ENCODE measurements at regions not wholly inside any gene's neighbourhood (a gene's known extent, or its start where the extent isn't known, plus 50 kb on each side); places are given as distances from the start of the nearest gene placed in this dataset.

DNA sequence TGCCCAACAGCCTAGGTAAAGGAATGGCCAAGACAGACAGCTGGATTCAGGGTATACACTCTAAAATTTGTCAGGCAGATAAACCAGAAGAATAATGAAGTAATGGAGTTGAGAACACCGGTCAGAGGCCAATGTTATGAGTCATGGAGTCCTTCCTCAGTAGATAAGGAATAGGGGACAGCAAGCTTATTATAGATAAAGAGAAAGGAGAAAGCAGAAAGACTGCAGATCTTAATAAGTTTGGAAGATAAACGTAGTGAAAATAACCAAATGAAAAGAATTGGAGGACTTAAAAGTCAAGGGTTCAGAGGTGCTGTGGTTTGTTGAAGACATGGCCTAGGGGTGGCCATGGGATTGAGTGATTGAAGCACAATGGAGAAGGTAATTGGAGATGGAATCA is 63.5 kb upstream of the NFE2L2 start:
- H3K4me3 Mint-ChIP-seq: no peak overlapping the region

More for the DNA sequence above, 63.5 kb upstream of the NFE2L2 start:
- Histone ChIP-seq H2AFZ (no peak overlapping the region), H3K4me1 (ENCODE audit: insufficient read depth) (peaks cover 10% of the 10 kb centered on the region; the same call in 1 of the 2 replicates), H3K4me2 (no peak overlapping the region), H3K27me3 (ENCODE audit: insufficient read depth) (no peaks in the 10 kb centered on the region), H4K20me1 (replicated peaks; ENCODE audit: insufficient read depth) (no peaks in the 10 kb centered on the region), H3K4me3 (no peak overlapping the region), H3K27ac (ENCODE audit: low read depth) (no peak overlapping the region), H3F3A (replicated peaks; ENCODE audit: low read depth) (no peaks in the 10 kb centered on the region), H3K9me2 (ENCODE audit: insufficient read depth) (peaks cover 4% of the 10 kb centered on the region; the same call in 1 of the 2 replicates), H3K36me3 (ENCODE audit: insufficient read depth) (no peaks in the 10 kb centered on the region), H3K79me2 (replicated peaks; ENCODE audit: insufficient read depth) (no peaks in the 10 kb centered on the region)
- H3K27ac Mint-ChIP-seq: no peak overlapping the region
- no peaks in the 10 kb centered on the region for H3K27me3 Mint-ChIP-seq (ENCODE audit: insufficient read depth, low read depth, poor library complexity)
- no peak for DNase-seq (ENCODE audit: low spot score)
- H3K4me1 Mint-ChIP-seq: peaks cover 20% of the 10 kb centered on the region
- TF ChIP-seq EZH2phosphoT487 (IDR thresholded peaks at IDR 0.05; ENCODE audit: unreplicated experiment) (no peak), POLR2AphosphoS5 (IDR thresholded peaks at IDR 0.05; ENCODE audit: low read depth) (no peak), EZH2 (IDR thresholded peaks at IDR 0.05; ENCODE audit: low read depth, unreplicated experiment) (no peak), JUNB (IDR thresholded peaks at IDR 0.05; ENCODE audit: unreplicated experiment) (no peak), ZNF331 (CRISPR knock-in tag; IDR thresholded peaks at IDR 0.05; ENCODE audit: low read depth) (no peak), STAT1 (IDR thresholded peaks at IDR 0.05; ENCODE audit: unreplicated experiment) (no peak), ZNF114 (CRISPR knock-in tag; IDR thresholded peaks at IDR 0.05) (no peak), NANOG (IDR thresholded peaks at IDR 0.05; ENCODE audit: borderline replicate concordance) (no peak), CREB1 (CRISPR knock-in tag; IDR thresholded peaks at IDR 0.05; ENCODE audit: low read depth) (no peak)
- TF ChIP-seq, protein P1, sequence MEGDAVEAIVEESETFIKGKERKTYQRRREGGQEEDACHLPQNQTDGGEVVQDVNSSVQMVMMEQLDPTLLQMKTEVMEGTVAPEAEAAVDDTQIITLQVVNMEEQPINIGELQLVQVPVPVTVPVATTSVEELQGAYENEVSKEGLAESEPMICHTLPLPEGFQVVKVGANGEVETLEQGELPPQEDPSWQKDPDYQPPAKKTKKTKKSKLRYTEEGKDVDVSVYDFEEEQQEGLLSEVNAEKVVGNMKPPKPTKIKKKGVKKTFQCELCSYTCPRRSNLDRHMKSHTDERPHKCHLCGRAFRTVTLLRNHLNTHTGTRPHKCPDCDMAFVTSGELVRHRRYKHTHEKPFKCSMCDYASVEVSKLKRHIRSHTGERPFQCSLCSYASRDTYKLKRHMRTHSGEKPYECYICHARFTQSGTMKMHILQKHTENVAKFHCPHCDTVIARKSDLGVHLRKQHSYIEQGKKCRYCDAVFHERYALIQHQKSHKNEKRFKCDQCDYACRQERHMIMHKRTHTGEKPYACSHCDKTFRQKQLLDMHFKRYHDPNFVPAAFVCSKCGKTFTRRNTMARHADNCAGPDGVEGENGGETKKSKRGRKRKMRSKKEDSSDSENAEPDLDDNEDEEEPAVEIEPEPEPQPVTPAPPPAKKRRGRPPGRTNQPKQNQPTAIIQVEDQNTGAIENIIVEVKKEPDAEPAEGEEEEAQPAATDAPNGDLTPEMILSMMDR (conservative IDR thresholded peaks at IDR 0.05; ENCODE audit: low read depth in 2 of 2): no peak
- TF ChIP-seq, protein P2, sequence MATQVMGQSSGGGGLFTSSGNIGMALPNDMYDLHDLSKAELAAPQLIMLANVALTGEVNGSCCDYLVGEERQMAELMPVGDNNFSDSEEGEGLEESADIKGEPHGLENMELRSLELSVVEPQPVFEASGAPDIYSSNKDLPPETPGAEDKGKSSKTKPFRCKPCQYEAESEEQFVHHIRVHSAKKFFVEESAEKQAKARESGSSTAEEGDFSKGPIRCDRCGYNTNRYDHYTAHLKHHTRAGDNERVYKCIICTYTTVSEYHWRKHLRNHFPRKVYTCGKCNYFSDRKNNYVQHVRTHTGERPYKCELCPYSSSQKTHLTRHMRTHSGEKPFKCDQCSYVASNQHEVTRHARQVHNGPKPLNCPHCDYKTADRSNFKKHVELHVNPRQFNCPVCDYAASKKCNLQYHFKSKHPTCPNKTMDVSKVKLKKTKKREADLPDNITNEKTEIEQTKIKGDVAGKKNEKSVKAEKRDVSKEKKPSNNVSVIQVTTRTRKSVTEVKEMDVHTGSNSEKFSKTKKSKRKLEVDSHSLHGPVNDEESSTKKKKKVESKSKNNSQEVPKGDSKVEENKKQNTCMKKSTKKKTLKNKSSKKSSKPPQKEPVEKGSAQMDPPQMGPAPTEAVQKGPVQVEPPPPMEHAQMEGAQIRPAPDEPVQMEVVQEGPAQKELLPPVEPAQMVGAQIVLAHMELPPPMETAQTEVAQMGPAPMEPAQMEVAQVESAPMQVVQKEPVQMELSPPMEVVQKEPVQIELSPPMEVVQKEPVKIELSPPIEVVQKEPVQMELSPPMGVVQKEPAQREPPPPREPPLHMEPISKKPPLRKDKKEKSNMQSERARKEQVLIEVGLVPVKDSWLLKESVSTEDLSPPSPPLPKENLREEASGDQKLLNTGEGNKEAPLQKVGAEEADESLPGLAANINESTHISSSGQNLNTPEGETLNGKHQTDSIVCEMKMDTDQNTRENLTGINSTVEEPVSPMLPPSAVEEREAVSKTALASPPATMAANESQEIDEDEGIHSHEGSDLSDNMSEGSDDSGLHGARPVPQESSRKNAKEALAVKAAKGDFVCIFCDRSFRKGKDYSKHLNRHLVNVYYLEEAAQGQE (IDR thresholded peaks at IDR 0.05; ENCODE audit: unreplicated experiment): no peak
- TF ChIP-seq, protein P3, sequence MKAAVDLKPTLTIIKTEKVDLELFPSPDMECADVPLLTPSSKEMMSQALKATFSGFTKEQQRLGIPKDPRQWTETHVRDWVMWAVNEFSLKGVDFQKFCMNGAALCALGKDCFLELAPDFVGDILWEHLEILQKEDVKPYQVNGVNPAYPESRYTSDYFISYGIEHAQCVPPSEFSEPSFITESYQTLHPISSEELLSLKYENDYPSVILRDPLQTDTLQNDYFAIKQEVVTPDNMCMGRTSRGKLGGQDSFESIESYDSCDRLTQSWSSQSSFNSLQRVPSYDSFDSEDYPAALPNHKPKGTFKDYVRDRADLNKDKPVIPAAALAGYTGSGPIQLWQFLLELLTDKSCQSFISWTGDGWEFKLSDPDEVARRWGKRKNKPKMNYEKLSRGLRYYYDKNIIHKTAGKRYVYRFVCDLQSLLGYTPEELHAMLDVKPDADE (IDR thresholded peaks at IDR 0.05): no peak
- TF ChIP-seq, protein P4, sequence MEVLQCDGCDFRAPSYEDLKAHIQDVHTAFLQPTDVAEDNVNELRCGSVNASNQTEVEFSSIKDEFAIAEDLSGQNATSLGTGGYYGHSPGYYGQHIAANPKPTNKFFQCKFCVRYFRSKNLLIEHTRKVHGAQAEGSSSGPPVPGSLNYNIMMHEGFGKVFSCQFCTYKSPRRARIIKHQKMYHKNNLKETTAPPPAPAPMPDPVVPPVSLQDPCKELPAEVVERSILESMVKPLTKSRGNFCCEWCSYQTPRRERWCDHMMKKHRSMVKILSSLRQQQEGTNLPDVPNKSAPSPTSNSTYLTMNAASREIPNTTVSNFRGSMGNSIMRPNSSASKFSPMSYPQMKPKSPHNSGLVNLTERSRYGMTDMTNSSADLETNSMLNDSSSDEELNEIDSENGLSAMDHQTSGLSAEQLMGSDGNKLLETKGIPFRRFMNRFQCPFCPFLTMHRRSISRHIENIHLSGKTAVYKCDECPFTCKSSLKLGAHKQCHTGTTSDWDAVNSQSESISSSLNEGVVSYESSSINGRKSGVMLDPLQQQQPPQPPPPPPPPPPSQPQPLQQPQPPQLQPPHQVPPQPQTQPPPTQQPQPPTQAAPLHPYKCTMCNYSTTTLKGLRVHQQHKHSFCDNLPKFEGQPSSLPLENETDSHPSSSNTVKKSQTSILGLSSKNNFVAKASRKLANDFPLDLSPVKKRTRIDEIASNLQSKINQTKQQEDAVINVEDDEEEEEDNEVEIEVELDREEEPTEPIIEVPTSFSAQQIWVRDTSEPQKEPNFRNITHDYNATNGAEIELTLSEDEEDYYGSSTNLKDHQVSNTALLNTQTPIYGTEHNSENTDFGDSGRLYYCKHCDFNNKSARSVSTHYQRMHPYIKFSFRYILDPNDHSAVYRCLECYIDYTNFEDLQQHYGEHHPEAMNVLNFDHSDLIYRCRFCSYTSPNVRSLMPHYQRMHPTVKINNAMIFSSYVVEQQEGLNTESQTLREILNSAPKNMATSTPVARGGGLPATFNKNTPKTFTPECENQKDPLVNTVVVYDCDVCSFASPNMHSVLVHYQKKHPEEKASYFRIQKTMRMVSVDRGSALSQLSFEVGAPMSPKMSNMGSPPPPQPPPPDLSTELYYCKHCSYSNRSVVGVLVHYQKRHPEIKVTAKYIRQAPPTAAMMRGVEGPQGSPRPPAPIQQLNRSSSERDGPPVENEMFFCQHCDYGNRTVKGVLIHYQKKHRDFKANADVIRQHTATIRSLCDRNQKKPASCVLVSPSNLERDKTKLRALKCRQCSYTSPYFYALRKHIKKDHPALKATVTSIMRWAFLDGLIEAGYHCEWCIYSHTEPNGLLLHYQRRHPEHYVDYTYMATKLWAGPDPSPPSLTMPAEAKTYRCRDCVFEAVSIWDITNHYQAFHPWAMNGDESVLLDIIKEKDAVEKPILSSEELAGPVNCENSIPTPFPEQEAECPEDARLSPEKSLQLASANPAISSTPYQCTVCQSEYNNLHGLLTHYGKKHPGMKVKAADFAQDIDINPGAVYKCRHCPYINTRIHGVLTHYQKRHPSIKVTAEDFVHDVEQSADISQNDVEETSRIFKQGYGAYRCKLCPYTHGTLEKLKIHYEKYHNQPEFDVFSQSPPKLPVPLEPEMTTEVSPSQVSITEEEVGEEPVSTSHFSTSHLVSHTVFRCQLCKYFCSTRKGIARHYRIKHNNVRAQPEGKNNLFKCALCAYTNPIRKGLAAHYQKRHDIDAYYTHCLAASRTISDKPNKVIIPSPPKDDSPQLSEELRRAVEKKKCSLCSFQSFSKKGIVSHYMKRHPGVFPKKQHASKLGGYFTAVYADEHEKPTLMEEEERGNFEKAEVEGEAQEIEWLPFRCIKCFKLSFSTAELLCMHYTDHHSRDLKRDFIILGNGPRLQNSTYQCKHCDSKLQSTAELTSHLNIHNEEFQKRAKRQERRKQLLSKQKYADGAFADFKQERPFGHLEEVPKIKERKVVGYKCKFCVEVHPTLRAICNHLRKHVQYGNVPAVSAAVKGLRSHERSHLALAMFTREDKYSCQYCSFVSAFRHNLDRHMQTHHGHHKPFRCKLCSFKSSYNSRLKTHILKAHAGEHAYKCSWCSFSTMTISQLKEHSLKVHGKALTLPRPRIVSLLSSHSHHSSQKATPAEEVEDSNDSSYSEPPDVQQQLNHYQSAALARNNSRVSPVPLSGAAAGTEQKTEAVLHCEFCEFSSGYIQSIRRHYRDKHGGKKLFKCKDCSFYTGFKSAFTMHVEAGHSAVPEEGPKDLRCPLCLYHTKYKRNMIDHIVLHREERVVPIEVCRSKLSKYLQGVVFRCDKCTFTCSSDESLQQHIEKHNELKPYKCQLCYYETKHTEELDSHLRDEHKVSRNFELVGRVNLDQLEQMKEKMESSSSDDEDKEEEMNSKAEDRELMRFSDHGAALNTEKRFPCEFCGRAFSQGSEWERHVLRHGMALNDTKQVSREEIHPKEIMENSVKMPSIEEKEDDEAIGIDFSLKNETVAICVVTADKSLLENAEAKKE (CRISPR knock-in tag; IDR thresholded peaks at IDR 0.05): no peak
- ATAC-seq: no peak
- H3K9me3 Mint-ChIP-seq: no peaks in the 10 kb centered on the region
- no peaks in the 10 kb centered on the region for H3K36me3 Mint-ChIP-seq (ENCODE audit: low read depth)
